ENCODE measurements at regions not wholly inside any gene's neighbourhood (a gene's known extent, or its start where the extent isn't known, plus 50 kb on each side); places are given as distances from the start of the nearest gene placed in this dataset.

- H3K4me3 ChIP-seq (ENCODE audit: low read depth, low read length): no peak overlapping the region
- TF ChIP-seq CTCF (IDR thresholded peaks at IDR 0.05; ENCODE audit: insufficient read depth, low read depth, low read length, missing control alignments): no peak
- DNase-seq (ENCODE audit: low read depth): no peak
Observed at GRCh38 chr1:87213135-87213515, 115.6 kb upstream of the LMO4 start.

GRCh38 chr1:87215592-87215991 lies 113.1 kb upstream of the LMO4 start:
- no peak overlapping the region for H3K4me3 ChIP-seq (ENCODE audit: low read depth, low read length)
- DNase-seq (ENCODE audit: low read depth): no peak
- no peak for TF ChIP-seq CTCF (IDR thresholded peaks at IDR 0.05; ENCODE audit: insufficient read depth, low read depth, low read length, missing control alignments)

- no peak overlapping the region for H3K4me3 ChIP-seq (ENCODE audit: low read depth, low read length)
- no peak for DNase-seq (ENCODE audit: low read depth)
- no peak for TF ChIP-seq CTCF (IDR thresholded peaks at IDR 0.05; ENCODE audit: insufficient read depth, low read depth, low read length, missing control alignments)
Observed at GRCh38 chr1:87218618-87219017, 110.1 kb upstream of the LMO4 start.

- no peak for TF ChIP-seq CTCF (IDR thresholded peaks at IDR 0.05; ENCODE audit: insufficient read depth, low read depth, low read length, missing control alignments)
- no peak overlapping the region for H3K4me3 ChIP-seq (ENCODE audit: low read depth, low read length)
- no peak for DNase-seq (ENCODE audit: low read depth)
Observed at GRCh38 chr1:87219141-87219540, 109.5 kb upstream of the LMO4 start.

- H3K4me3 ChIP-seq (ENCODE audit: low read depth, low read length): no peak overlapping the region
- TF ChIP-seq CTCF (IDR thresholded peaks at IDR 0.05; ENCODE audit: insufficient read depth, low read depth, low read length, missing control alignments): no peak
- DNase-seq (ENCODE audit: low read depth): no peak
Observed at GRCh38 chr1:87219626-87220025, 109.1 kb upstream of the LMO4 start.

- H3K4me3 ChIP-seq (ENCODE audit: low read depth, low read length): no peak overlapping the region
- TF ChIP-seq CTCF (IDR thresholded peaks at IDR 0.05; ENCODE audit: insufficient read depth, low read depth, low read length, missing control alignments): no peak
- DNase-seq (ENCODE audit: low read depth): no peak
Observed at GRCh38 chr1:87220993-87221392, 107.7 kb upstream of the LMO4 start.

GRCh38 chr1:87224201-87224600 lies 104.5 kb upstream of the LMO4 start:
- DNase-seq (ENCODE audit: low read depth): no peak
- no peak for TF ChIP-seq CTCF (IDR thresholded peaks at IDR 0.05; ENCODE audit: insufficient read depth, low read depth, low read length, missing control alignments)
- H3K4me3 ChIP-seq (ENCODE audit: low read depth, low read length): no peak overlapping the region

Measured in GM12865 (cell line).